ENCODE measurements at regions not wholly inside any gene's neighbourhood (a gene's known extent, or its start where the extent isn't known, plus 50 kb on each side); places are given as distances from the start of the nearest gene placed in this dataset.

GRCh38 chr7:96424411-96424810 is 102.5 kb upstream of the SLC25A13 start:
- H2BK20ac ChIP-seq (ENCODE audit: low read depth, low read length, poor library complexity, severe bottlenecking): no peak overlapping the region
- H3K36me3 Mint-ChIP-seq (ENCODE audit: insufficient read depth in 1 of 3, low read depth in 3 of 3): no peaks in the 10 kb centered on the region
- WGBS (ENCODE audit: extremely low coverage, insufficient read length, low lambda C conversion rate): no CpG with 5 or more reads among the region's 1 CpG

More at GRCh38 chr7:96424411-96424810, 102.5 kb upstream of the SLC25A13 start:
- Histone ChIP-seq H2AFZ (ENCODE audit: low read length) (no peak overlapping the region), H3K9ac (ENCODE audit: extremely low read depth, insufficient read length, low read length) (no peak overlapping the region), H3K79me1 (ENCODE audit: insufficient read depth, low read depth, low read length, poor library complexity, severe bottlenecking) (no peaks in the 10 kb centered on the region), H2BK5ac (ENCODE audit: insufficient read length, low read length) (no peak overlapping the region), H3K56ac (ENCODE audit: insufficient read length, low read depth, low read length) (no peak overlapping the region), H3K27ac (ENCODE audit: insufficient read length, low read depth, low read length) (no peak overlapping the region), H2BK120ac (ENCODE audit: low read depth, low read length, poor library complexity, severe bottlenecking) (no peak overlapping the region), H3K27me3 (ENCODE audit: insufficient read depth, low read length) (no peaks in the 10 kb centered on the region), H3K9me3 (ENCODE audit: control insufficient read depth, low read depth, low read length) (no peaks in the 10 kb centered on the region), H4K91ac (ENCODE audit: insufficient read length, low read depth, low read length) (no peak overlapping the region), H2AK5ac (ENCODE audit: insufficient read length, low read length) (no peak overlapping the region), H4K20me1 (ENCODE audit: control insufficient read depth, insufficient read depth, insufficient read length) (no peaks in the 10 kb centered on the region), H4K5ac (ENCODE audit: insufficient read length, low read depth, low read length) (no peak overlapping the region), H3K18ac (ENCODE audit: insufficient read length, low read depth, low read length) (no peak overlapping the region), H3K4ac (ENCODE audit: low read depth, low read length) (no peak overlapping the region), H3K79me2 (ENCODE audit: insufficient read depth, low read length) (no peaks in the 10 kb centered on the region), H3K4me2 (ENCODE audit: insufficient read depth, insufficient read length, low read length) (no peak overlapping the region), H2BK15ac (ENCODE audit: low read depth, low read length) (no peak overlapping the region), H4K8ac (replicated peaks; ENCODE audit: insufficient read length, low read depth, low read length) (no peak overlapping the region), H3K14ac (ENCODE audit: insufficient read depth, low read length) (no peak overlapping the region), H3K23ac (ENCODE audit: insufficient read length, low read depth, low read length) (no peak overlapping the region), H3K23me2 (ENCODE audit: insufficient read length, low read depth, low read length, poor library complexity, severe bottlenecking) (no peaks in the 10 kb centered on the region), H3T11ph (ENCODE audit: low read length) (no peak overlapping the region), H2BK12ac (ENCODE audit: insufficient read length, low read depth, low read length) (no peak overlapping the region), H3K4me1 (ENCODE audit: insufficient read depth, low read length) (no peaks in the 10 kb centered on the region)
- Mint-ChIP-seq H3K4me1 (peaks cover 5 to 10% of the 10 kb centered on the region in 2 experiments; a peak in 3 of 4 replicates), H3K27me3 (ENCODE audit: low read depth) (peaks cover 3% of the 10 kb centered on the region; the same call in 1 of the 2 replicates), H3K27ac (no peak overlapping the region), H3K9me3 (no peaks in the 10 kb centered on the region), H3K4me3 (no peak overlapping the region)
- no peak for DNase-seq
- no peak for TF ChIP-seq CTCF (conservative IDR thresholded peaks at IDR 0.05)
